Vagina (tissue), 2 donors: ENCODE measurements at regions not wholly inside any gene's neighbourhood (a gene's known extent, or its start where the extent isn't known, plus 50 kb on each side); places are given as distances from the start of the nearest gene placed in this dataset.
A peak's percentile ranks its signal among the peaks of the same experiment; 100 is the strongest.

Source experiments
- DNase-seq, 2 donors: peaks; one replicate each; pipeline ENCODE4 v3.0.0-alpha.2; 2017; ENCODE audit errors: extremely low spot score in 2 of 2
- H3K27ac ChIP-seq: fragments of 200-600 bp; sonication (generic); one replicate; pipeline ENCODE4 v1.5.1; 2019
- H3K27me3 ChIP-seq: fragments of 200-600 bp; sonication (generic); one replicate; pipeline ENCODE4 v1.5.1; 2019
- H3K36me3 ChIP-seq, 2 donors: fragments of 200-600 bp; sonication (generic); one replicate each; pipeline ENCODE4 v1.5.1; 2017 to 2019
- H3K4me1 ChIP-seq: fragments of 200-600 bp; sonication (generic); one replicate; pipeline ENCODE4 v1.5.1; 2019
- H3K4me3 ChIP-seq, 2 donors: fragments of 200-600 bp; sonication (generic); 1 replicate in 1 of 2; 2 replicates in 1 of 2; pipeline ENCODE4 v1.5.1; 2016 to 2019
- H3K9me3 ChIP-seq: fragments of 200-600 bp; sonication (generic); one replicate; pipeline ENCODE4 v1.5.1; 2019
- POLR2A ChIP-seq, 2 donors: fragments of 450-650 bp; IDR thresholded peaks; one replicate each; pipeline ENCODE4 v1.6.1; 2017; ENCODE audit warnings: antibody characterized with exemption in 2 of 2, mild to moderate bottlenecking in 2 of 2, moderate library complexity in 2 of 2
- POLR2AphosphoS5 ChIP-seq, 2 donors: sonication (generic); formaldehyde crosslinking; IDR thresholded peaks; one replicate each; pipeline ENCODE4 v1.9.0; 2017; ENCODE audit warnings: antibody characterized with exemption in 2 of 2, mild to moderate bottlenecking in 2 of 2, low read depth in 1 of 2; ENCODE audit not compliant: insufficient read depth in 1 of 2
- intact Hi-C: fragments of 100-400 bp; cut with DNase I; formaldehyde crosslinking; loops from one replicate; pipeline ENCODE4 v1.15.1; 2023
- TF ChIP-seq, protein P1 (sequence below), 3 experiments: fragments of 450-650 bp in 2 of 3; fragments of 200-600 bp in 1 of 3; sonication (generic) in 1 of 3; IDR thresholded peaks; one replicate each; pipeline ENCODE4 v1.5.1; 2017 to 2019; ENCODE audit warnings: antibody characterized with exemption in 3 of 3, mild to moderate bottlenecking in 2 of 3, moderate library complexity in 2 of 3

DNA sequence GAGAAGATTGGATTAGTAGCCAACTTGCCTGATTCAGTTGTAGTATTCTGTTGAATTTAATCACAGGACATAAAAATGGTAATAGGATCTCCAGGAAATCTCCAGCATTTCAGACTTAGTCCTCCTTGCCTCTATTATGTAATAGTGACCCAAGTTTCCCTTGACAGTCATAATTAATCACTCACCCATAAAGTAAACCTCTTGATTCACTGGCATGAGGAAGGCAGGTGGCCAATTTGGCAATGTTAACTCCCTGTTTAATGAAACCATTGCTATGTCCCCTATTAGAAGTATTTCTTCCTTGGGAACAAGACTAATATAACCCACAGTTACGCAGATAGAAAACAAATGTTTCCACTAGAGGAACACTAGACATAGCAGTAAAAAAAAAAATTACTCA is 604.8 kb upstream of the CXADR start:
- H3K9me3 ChIP-seq, result no peaks in the 10 kb centered on the region
- no peaks in the 10 kb centered on the region for H3K27me3 ChIP-seq
- TF ChIP-seq POLR2AphosphoS5 (IDR thresholded peaks at IDR 0.05; ENCODE audit: insufficient read depth in 1 of 2, low read depth in 1 of 2), result peak in 1 of 2 donors; percentile 79
- TF ChIP-seq, protein P1, sequence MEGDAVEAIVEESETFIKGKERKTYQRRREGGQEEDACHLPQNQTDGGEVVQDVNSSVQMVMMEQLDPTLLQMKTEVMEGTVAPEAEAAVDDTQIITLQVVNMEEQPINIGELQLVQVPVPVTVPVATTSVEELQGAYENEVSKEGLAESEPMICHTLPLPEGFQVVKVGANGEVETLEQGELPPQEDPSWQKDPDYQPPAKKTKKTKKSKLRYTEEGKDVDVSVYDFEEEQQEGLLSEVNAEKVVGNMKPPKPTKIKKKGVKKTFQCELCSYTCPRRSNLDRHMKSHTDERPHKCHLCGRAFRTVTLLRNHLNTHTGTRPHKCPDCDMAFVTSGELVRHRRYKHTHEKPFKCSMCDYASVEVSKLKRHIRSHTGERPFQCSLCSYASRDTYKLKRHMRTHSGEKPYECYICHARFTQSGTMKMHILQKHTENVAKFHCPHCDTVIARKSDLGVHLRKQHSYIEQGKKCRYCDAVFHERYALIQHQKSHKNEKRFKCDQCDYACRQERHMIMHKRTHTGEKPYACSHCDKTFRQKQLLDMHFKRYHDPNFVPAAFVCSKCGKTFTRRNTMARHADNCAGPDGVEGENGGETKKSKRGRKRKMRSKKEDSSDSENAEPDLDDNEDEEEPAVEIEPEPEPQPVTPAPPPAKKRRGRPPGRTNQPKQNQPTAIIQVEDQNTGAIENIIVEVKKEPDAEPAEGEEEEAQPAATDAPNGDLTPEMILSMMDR (IDR thresholded peaks at IDR 0.05), result no peak
- no peak for TF ChIP-seq POLR2A (IDR thresholded peaks at IDR 0.05)
- no peak overlapping the region for H3K27ac ChIP-seq
- intact Hi-C loops, result no loop called here
- H3K4me3 ChIP-seq, result no peak overlapping the region
- DNase-seq, result no peak
- H3K36me3 ChIP-seq, result no peaks in the 10 kb centered on the region
- H3K4me1 ChIP-seq, result peaks cover 15% of the 10 kb centered on the region

DNA sequence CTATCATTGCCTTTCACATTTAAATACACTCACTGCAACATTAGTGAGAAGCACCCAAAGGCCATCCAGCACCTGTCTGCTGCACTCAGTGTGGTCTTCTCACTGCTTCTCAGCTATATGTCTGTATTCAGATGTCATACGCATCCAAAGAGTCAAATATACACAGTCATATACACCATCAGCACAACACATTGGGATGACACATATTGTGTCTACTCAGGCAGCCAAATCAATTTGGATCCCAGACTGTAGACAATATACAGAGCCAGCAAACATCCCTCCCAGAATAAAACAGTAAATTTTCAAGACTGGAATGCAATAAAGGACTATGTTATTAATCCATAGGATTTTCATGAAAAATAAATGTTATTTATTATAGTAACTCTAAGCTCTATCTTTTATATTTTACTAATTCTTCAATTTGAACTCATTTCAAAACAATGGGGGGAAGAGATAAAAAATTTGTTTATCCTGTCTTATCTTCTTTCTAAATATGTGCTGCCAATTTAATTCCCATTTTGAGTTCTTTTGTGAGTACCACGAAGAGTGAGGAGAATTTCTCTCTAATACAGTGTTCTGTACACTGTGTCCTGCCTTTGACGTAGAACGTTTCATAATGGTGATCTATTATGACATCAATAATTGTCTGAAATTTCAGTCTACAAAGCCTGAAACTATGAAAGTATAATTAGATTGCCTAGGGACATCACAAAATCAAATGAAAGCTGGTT is 602.2 kb upstream of the CXADR start:
- no peaks in the 10 kb centered on the region for H3K36me3 ChIP-seq
- DNase-seq, result no peak
- H3K9me3 ChIP-seq, result no peaks in the 10 kb centered on the region
- H3K4me3 ChIP-seq, result no peak overlapping the region
- TF ChIP-seq, protein P1 (IDR thresholded peaks at IDR 0.05), result no peak
- TF ChIP-seq POLR2A (IDR thresholded peaks at IDR 0.05) (no peak), POLR2AphosphoS5 (IDR thresholded peaks at IDR 0.05; ENCODE audit: insufficient read depth in 1 of 2, low read depth in 1 of 2) (no peak)
- peaks cover 15% of the 10 kb centered on the region for H3K4me1 ChIP-seq
- intact Hi-C loops, result no loop called here
- H3K27ac ChIP-seq, result peak overlapping the region; percentile 44
- H3K27me3 ChIP-seq, result no peaks in the 10 kb centered on the region

GRCh38 chr21:16911166-16911607 is 601.7 kb upstream of the CXADR start:
- peak overlapping the region; percentile 44 for H3K27ac ChIP-seq
- H3K36me3 ChIP-seq, result no peaks in the 10 kb centered on the region
- no peaks in the 10 kb centered on the region for H3K9me3 ChIP-seq
- no peak overlapping the region for H3K4me3 ChIP-seq
- no peaks in the 10 kb centered on the region for H3K27me3 ChIP-seq
- no peak for DNase-seq
- intact Hi-C loops, result no loop called here
- no peak for TF ChIP-seq POLR2A (IDR thresholded peaks at IDR 0.05)
- TF ChIP-seq POLR2AphosphoS5 (IDR thresholded peaks at IDR 0.05; ENCODE audit: insufficient read depth in 1 of 2, low read depth in 1 of 2), result no peak
- TF ChIP-seq, protein P1 (IDR thresholded peaks at IDR 0.05), result no peak
- H3K4me1 ChIP-seq, result peaks cover 15% of the 10 kb centered on the region

GRCh38 chr21:16912075-16912474 is 600.8 kb upstream of the CXADR start:
- DNase-seq, result no peak
- H3K27me3 ChIP-seq, result no peaks in the 10 kb centered on the region
- intact Hi-C loops, result no loop called here
- H3K36me3 ChIP-seq, result no peaks in the 10 kb centered on the region
- peaks cover 15% of the 10 kb centered on the region for H3K4me1 ChIP-seq
- no peaks in the 10 kb centered on the region for H3K9me3 ChIP-seq
- peak overlapping the region; percentile 44 for H3K27ac ChIP-seq
- no peak overlapping the region for H3K4me3 ChIP-seq
- TF ChIP-seq POLR2AphosphoS5 (IDR thresholded peaks at IDR 0.05; ENCODE audit: insufficient read depth in 1 of 2, low read depth in 1 of 2) (peak in 1 of 2 donors; percentile 26), POLR2A (IDR thresholded peaks at IDR 0.05) (no peak)

DNA sequence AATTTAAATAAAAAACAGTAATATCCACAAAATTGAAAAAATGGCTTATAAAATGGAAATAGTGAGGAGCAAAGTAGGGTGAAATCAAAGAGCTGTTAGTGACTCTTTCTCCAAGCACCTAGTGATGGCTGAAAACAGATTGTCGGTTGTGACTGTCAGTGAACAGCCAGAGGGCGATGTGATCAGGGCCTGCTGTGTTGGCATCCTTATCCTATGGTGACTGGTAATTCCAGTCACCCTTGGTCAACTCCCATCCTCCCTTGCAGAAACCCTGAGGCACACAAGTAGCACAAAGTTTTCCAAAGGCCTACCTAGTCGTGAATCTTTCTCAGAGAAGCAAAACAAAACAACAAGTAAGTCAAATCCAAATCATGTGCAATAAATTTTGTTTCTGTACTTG is 599.8 kb upstream of the CXADR start:
- Histone ChIP-seq H3K4me1 (peaks cover 15% of the 10 kb centered on the region), H3K9me3 (no peaks in the 10 kb centered on the region), H3K27me3 (no peaks in the 10 kb centered on the region), H3K4me3 (no peak overlapping the region), H3K27ac (no peak overlapping the region), H3K36me3 (no peaks in the 10 kb centered on the region)
- intact Hi-C loops, result no loop called here
- no peak for DNase-seq
- TF ChIP-seq POLR2AphosphoS5 (IDR thresholded peaks at IDR 0.05; ENCODE audit: insufficient read depth in 1 of 2, low read depth in 1 of 2) (no peak), POLR2A (IDR thresholded peaks at IDR 0.05) (no peak)
- TF ChIP-seq, protein P1 (IDR thresholded peaks at IDR 0.05), result no peak
